ENCODE measurements at regions not wholly inside any gene's neighbourhood (a gene's known extent, or its start where the extent isn't known, plus 50 kb on each side); places are given as distances from the start of the nearest gene placed in this dataset.

DNA sequence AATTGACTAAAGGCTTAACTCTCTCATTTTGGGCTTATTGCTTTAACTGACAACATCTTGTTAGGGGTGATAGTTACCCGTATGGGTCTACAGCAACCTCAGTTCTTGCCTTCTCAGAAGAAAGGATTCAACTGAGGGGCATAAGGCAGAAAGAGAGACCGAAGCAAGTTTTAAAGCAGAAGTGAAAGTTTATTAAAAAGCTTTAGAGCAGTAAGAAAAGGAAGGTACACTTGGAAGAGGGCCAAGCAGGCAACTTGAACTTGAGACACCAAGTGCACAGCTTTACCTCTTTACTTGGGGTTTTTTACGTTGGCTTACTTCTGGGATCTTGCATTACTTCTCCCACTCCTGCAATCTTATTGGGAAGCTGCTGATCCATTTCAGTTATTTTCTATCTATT is 246.9 kb upstream of the PRR20A start:
- no peaks in the 10 kb centered on the region for H3K27me3 ChIP-seq
- DNase-seq = no peak
- no peaks in the 10 kb centered on the region for H3K4me1 ChIP-seq
- no peaks in the 10 kb centered on the region for H3K36me3 ChIP-seq
- TF ChIP-seq POLR2A (IDR thresholded peaks at IDR 0.05) = no peak
- TF ChIP-seq, protein P1, sequence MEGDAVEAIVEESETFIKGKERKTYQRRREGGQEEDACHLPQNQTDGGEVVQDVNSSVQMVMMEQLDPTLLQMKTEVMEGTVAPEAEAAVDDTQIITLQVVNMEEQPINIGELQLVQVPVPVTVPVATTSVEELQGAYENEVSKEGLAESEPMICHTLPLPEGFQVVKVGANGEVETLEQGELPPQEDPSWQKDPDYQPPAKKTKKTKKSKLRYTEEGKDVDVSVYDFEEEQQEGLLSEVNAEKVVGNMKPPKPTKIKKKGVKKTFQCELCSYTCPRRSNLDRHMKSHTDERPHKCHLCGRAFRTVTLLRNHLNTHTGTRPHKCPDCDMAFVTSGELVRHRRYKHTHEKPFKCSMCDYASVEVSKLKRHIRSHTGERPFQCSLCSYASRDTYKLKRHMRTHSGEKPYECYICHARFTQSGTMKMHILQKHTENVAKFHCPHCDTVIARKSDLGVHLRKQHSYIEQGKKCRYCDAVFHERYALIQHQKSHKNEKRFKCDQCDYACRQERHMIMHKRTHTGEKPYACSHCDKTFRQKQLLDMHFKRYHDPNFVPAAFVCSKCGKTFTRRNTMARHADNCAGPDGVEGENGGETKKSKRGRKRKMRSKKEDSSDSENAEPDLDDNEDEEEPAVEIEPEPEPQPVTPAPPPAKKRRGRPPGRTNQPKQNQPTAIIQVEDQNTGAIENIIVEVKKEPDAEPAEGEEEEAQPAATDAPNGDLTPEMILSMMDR (IDR thresholded peaks at IDR 0.05) = no peak
- H3K27ac ChIP-seq = no peak overlapping the region
- WGBS, 2 donors = 71% methylated on average over 3 of the region's 3 CpGs
- no peaks in the 10 kb centered on the region for H3K9me3 ChIP-seq
- H3K4me3 ChIP-seq (replicated peaks in 1 of 3) = no peak overlapping the region
- intact Hi-C loops (cut with DNase I) = no loop called here

DNA sequence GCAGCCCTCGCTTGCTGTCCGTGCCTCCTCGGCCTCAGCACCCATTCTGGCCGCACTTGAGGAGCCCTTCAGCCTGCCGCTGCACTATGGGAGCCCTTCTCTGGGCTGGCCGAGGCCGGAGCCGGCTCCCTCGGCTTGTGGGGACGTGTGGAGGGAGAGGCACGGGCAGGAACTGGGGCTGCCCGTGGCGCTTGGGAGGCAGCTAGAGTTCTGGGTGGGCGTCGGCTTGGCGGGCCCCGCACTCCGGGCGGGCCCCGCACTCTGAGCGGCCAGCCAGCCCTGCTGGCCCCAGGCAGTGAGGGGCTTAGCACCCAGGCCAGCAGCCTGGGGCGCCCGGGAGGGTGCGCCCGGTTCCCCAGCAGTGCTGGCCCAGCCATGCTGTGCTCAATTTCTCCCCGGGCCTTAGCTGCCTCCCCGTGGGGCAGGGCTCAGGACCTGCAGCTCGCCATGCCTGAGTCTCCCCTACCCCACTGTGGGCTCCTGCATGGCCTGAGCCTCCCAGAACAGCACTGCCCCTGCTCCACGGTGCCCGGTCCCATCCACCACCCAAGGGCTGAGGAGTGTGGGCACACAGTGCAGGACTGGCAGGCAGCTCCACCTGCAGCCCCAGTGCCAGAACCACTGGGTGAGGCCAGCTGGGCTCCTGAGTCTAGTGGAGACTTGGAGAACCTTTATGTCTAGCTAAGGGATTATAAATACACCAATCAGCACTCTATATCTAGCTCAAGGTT is 240.0 kb upstream of the PRR20A start:
- H3K27ac ChIP-seq = no peak overlapping the region
- H3K4me3 ChIP-seq (replicated peaks in 1 of 3) = no peak overlapping the region
- H3K9me3 ChIP-seq = no peaks in the 10 kb centered on the region
- no peaks in the 10 kb centered on the region for H3K36me3 ChIP-seq
- H3K27me3 ChIP-seq = no peaks in the 10 kb centered on the region
- intact Hi-C loops (cut with DNase I) = no loop called here
- WGBS, 2 donors = 94 to 96% methylated on average over 16 to 25 of the region's 30 CpGs
- DNase-seq = no peak
- no peak for TF ChIP-seq POLR2A (IDR thresholded peaks at IDR 0.05)
- TF ChIP-seq, protein P1 (IDR thresholded peaks at IDR 0.05) = no peak
- H3K4me1 ChIP-seq = no peaks in the 10 kb centered on the region

DNA sequence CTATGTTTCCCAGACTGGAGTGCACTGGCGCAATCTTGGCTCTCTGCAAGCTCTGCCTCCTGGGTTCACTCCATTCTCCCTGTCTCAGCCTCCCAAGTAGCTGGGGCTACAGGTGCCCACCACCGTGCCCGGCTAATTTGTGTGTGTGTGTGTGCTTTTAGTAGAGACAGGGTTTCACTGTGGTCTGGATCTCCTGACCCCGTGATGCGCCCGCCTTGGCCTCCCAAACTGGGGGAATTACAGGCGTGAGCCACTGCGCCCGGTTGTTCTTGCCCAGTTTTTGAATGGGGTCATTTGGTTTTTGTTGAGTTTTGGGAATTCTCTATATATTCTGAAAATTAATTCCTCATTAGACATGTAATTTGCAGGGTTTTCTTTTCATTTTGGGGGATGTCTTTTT is 238.4 kb upstream of the PRR20A start:
- no peaks in the 10 kb centered on the region for H3K4me1 ChIP-seq
- intact Hi-C loops (cut with DNase I) = no loop called here
- H3K36me3 ChIP-seq = no peaks in the 10 kb centered on the region
- no peak for DNase-seq
- WGBS, 2 donors = 96% methylated on average over 9 of the region's 9 CpGs
- no peak overlapping the region for H3K27ac ChIP-seq
- no peak overlapping the region for H3K4me3 ChIP-seq (replicated peaks in 1 of 3)
- no peaks in the 10 kb centered on the region for H3K9me3 ChIP-seq
- no peaks in the 10 kb centered on the region for H3K27me3 ChIP-seq
- no peak for TF ChIP-seq POLR2A (IDR thresholded peaks at IDR 0.05)
- TF ChIP-seq, protein P1 (IDR thresholded peaks at IDR 0.05) = no peak

DNA sequence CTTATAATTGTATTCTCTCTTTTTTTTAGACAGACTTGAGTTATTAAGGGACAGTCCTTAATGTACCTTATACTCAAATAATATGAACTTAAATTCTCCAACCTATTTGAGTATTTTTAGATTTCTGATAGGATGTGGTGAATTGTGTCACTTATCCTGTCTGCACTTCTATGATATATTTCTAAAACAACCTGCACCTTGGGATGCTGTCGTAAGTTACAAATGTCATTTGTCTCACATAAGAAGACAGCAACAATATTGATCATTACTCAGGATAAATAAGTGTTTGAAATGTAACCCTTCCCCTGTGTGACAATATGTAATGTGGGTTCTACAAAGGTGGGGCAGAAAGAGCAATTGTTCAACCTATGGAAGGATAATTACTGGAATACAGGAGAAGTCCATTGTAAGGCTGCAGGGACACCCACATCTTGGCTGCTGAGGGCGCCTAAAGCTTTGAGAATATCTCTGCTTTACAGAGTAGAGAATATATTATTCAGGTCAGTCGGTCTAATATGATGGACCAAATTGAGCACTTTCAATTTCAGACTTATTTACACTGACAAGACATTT is 236.9 kb upstream of the PRR20A start:
- TF ChIP-seq, protein P1 (IDR thresholded peaks at IDR 0.05) = no peak
- TF ChIP-seq POLR2A (IDR thresholded peaks at IDR 0.05) = no peak
- no peaks in the 10 kb centered on the region for H3K9me3 ChIP-seq
- no peaks in the 10 kb centered on the region for H3K4me1 ChIP-seq
- no peak for DNase-seq
- 82 to 84% methylated on average over 3 of the region's 3 CpGs for WGBS, 2 donors
- H3K27me3 ChIP-seq = no peaks in the 10 kb centered on the region
- H3K4me3 ChIP-seq (replicated peaks in 1 of 3) = no peak overlapping the region
- H3K36me3 ChIP-seq = no peaks in the 10 kb centered on the region
- intact Hi-C loops (cut with DNase I) = no loop called here
- no peak overlapping the region for H3K27ac ChIP-seq

DNA sequence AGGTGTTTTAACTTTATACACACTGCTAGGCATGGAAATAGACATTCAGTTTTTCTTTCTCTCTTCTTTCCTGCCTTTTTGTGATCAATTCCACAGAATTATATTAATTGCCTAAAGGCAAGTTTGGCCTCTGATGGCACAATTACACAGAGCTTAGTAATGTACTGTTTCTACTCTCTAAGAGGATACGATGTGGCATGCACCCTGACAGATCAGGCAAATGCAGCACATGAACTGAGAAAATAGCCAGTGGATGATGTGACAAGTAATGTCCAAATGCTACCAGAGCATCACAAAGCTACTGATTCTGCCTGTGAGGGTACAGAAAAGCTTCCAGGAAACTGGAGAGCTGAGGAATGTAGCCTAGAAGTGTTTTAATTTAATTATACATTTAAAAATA is 233.8 kb upstream of the PRR20A start:
- no peak for DNase-seq
- WGBS, 2 donors = 78 to 89% methylated on average over 1 of the region's 1 CpG
- intact Hi-C loops (cut with DNase I) = no loop called here

More for the DNA sequence above, 233.8 kb upstream of the PRR20A start:
- no peaks in the 10 kb centered on the region for H3K9me3 ChIP-seq
- no peaks in the 10 kb centered on the region for H3K36me3 ChIP-seq
- H3K27me3 ChIP-seq = no peaks in the 10 kb centered on the region
- no peak overlapping the region for H3K4me3 ChIP-seq (replicated peaks in 1 of 3)
- no peak overlapping the region for H3K27ac ChIP-seq
- no peaks in the 10 kb centered on the region for H3K4me1 ChIP-seq
- TF ChIP-seq, protein P1 (IDR thresholded peaks at IDR 0.05) = no peak
- TF ChIP-seq POLR2A (IDR thresholded peaks at IDR 0.05) = no peak

Data from thyroid gland (tissue), 4 donors.